ENCODE measurements at regions not wholly inside any gene's neighbourhood (a gene's known extent, or its start where the extent isn't known, plus 50 kb on each side); places are given as distances from the start of the nearest gene placed in this dataset.

DNA sequence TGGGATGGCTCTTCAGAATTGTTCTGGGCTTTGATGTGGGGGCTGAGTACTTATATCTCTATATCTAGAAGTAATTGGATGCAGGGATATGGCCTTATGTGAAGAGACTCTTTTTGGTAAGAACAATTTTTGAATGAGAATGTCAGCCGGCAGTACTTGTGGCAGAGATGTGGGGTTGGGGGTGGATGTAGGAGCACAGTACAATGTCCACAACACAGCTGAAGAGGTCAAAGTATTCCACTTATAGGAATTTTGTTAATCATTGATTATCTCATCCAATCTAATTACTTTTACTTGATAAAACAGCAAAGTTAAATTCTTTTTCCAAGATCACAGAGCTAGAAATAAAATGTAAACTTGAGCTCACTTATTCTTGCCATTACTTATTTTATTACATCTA is 391.4 kb downstream of the TEX13C start:
- Mint-ChIP-seq H3K4me1 (no peaks in the 10 kb centered on the region), H3K27me3 (ENCODE audit: low read depth) (no peaks in the 10 kb centered on the region), H3K9me3 (no peaks in the 10 kb centered on the region), H3K36me3 (ENCODE audit: low read depth) (no peaks in the 10 kb centered on the region), H3K4me3 (no peak overlapping the region), H3K27ac (peak overlapping the region in 1 of 3 experiments; percentile 82)
- TF ChIP-seq, protein P1, sequence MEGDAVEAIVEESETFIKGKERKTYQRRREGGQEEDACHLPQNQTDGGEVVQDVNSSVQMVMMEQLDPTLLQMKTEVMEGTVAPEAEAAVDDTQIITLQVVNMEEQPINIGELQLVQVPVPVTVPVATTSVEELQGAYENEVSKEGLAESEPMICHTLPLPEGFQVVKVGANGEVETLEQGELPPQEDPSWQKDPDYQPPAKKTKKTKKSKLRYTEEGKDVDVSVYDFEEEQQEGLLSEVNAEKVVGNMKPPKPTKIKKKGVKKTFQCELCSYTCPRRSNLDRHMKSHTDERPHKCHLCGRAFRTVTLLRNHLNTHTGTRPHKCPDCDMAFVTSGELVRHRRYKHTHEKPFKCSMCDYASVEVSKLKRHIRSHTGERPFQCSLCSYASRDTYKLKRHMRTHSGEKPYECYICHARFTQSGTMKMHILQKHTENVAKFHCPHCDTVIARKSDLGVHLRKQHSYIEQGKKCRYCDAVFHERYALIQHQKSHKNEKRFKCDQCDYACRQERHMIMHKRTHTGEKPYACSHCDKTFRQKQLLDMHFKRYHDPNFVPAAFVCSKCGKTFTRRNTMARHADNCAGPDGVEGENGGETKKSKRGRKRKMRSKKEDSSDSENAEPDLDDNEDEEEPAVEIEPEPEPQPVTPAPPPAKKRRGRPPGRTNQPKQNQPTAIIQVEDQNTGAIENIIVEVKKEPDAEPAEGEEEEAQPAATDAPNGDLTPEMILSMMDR (IDR thresholded peaks at IDR 0.05; ENCODE audit: unreplicated experiment in 3 of 3) = no peak

DNA sequence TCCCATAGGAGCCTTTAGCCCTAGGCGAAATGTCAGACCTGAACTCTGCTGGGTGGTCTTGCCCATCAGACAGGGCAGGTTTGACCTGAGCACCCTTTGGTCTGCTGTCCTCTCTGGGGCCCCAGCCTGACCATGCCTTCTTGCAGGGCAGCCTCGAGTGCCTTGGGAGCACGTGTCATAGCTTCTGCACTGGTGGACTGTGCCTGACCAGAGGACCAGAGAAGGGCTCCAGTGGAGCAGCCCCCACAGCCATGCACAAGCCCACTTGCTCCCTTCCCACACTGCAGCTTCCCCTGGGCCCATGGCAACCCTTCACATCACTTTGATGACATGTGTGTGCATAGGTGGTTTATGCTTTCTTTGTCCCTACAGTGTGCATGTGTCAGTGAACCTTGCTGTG is 394.0 kb downstream of the TEX13C start:
- H3K4me1 Mint-ChIP-seq = no peaks in the 10 kb centered on the region
- TF ChIP-seq, protein P1 (IDR thresholded peaks at IDR 0.05; ENCODE audit: unreplicated experiment in 3 of 3) = no peak
- H3K27me3 Mint-ChIP-seq (ENCODE audit: low read depth) = no peaks in the 10 kb centered on the region
- no peak overlapping the region for H3K27ac Mint-ChIP-seq
- H3K36me3 Mint-ChIP-seq (ENCODE audit: low read depth) = no peaks in the 10 kb centered on the region
- no peak overlapping the region for H3K4me3 Mint-ChIP-seq
- H3K9me3 Mint-ChIP-seq = no peaks in the 10 kb centered on the region

DNA sequence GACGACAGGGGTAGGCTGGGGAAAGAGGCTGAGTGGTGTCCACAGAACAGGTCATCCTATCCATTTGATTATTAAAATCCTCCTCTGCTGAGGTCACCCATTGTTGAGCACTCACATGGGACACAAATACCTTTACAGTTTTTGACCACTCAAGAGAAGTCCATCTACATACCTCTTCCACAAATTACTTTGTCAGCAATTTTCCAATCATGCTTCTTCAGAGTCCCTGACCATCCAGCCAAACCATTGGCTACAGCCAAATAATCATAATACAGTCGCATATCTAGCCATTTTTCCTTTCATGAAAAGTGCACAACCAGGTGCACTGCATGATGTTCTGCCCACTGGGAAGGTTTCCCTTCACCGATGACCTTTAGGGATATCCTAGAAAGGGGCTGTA is 407.4 kb downstream of the TEX13C start:
- no peaks in the 10 kb centered on the region for H3K27me3 Mint-ChIP-seq (ENCODE audit: low read depth)
- no peaks in the 10 kb centered on the region for H3K36me3 Mint-ChIP-seq (ENCODE audit: low read depth)
- TF ChIP-seq, protein P1 (IDR thresholded peaks at IDR 0.05; ENCODE audit: unreplicated experiment in 3 of 3) = no peak
- H3K9me3 Mint-ChIP-seq = peaks cover 4% of the 10 kb centered on the region
- no peak overlapping the region for H3K4me3 Mint-ChIP-seq
- no peak overlapping the region for H3K27ac Mint-ChIP-seq
- no peaks in the 10 kb centered on the region for H3K4me1 Mint-ChIP-seq

DNA sequence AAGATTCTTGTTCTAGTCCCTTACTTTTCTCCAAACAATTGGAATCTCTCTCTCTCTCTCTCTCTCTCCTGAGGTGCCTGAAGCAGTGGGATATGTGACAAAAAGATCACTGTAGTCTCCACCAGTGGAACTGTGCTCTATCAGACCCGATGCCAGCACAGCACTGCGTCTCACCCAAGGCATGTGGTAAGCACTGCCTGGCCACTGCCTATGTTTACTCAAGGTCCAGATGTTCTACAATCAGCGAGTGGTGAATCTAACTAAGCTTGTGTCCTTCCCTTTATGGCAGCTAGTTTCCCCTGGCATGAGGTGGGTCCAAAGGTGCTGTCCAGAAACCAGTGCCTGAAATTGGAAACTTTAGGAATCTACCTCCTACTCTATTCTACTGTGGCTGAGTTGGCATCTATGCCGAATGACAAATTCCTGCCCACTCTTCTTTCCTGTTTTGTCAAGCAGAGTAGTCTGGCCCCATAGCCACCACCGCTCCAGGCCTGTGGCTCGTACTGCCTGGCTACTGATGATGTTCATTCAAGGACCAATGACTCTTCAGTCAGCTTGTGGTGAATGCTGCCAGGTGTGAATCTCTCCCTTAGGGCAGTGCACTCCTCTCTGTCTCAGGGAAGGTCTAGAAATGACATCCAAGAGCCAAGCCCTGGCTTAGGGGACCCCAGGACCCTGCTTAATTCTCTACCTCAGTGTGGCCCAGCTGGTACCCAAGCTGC is 416.5 kb downstream of the TEX13C start:
- Mint-ChIP-seq H3K4me1 (no peaks in the 10 kb centered on the region), H3K27me3 (ENCODE audit: low read depth) (no peaks in the 10 kb centered on the region)

DNA sequence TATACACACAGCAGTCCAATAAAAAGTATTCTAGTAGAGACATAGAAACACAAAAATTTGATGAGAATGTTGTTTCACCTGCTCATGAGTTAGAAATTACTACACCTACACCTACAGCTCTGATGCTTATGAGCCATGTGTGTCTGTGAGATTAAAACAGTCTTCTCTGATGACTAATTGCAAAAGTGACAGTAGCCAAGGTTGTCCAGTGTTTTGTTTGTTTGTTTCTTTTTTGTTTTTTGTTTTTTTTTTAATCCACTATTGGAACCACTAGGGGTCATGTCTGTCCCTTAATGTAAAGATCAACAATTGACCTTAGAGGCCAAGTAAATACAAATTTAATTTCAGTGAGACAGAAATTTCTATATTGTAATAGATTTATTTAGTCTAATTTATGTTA is 423.1 kb downstream of the TEX13C start:
- Mint-ChIP-seq H3K27ac (no peak overlapping the region), H3K4me1 (no peaks in the 10 kb centered on the region), H3K4me3 (no peak overlapping the region), H3K9me3 (no peaks in the 10 kb centered on the region), H3K36me3 (ENCODE audit: low read depth) (no peaks in the 10 kb centered on the region), H3K27me3 (ENCODE audit: low read depth) (no peaks in the 10 kb centered on the region)
- TF ChIP-seq, protein P1 (IDR thresholded peaks at IDR 0.05; ENCODE audit: unreplicated experiment in 3 of 3) = no peak

More for the DNA sequence above, 416.5 kb downstream of the TEX13C start:
- no peaks in the 10 kb centered on the region for H3K36me3 Mint-ChIP-seq (ENCODE audit: low read depth)
- peaks cover 5% of the 10 kb centered on the region for H3K9me3 Mint-ChIP-seq
- TF ChIP-seq, protein P1 (IDR thresholded peaks at IDR 0.05; ENCODE audit: unreplicated experiment in 3 of 3) = no peak
- no peak overlapping the region for H3K27ac Mint-ChIP-seq
- no peak overlapping the region for H3K4me3 Mint-ChIP-seq

DNA sequence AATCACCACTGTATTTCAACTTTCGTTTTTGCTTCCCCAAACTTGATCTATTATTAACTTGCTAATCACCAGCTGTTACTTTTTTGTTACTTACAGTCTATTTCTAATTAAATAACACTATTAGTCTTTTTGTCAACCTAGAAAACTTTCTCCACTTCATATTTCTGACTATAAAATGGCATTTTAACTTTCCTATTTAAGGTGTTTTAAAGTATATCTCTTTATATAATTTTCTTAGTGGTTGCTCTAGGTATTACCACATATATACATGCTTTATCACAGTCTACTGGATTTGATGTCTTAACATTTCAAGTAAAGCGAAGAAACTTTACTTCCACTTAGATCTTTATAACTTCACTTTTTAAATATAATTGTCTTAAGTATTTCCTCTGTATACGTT is 421.2 kb downstream of the DCAF12L2 start:
- no peak overlapping the region for H3K27ac Mint-ChIP-seq
- H3K9me3 Mint-ChIP-seq = no peaks in the 10 kb centered on the region
- H3K4me3 Mint-ChIP-seq = no peak overlapping the region
- H3K36me3 Mint-ChIP-seq (ENCODE audit: low read depth) = no peaks in the 10 kb centered on the region
- no peaks in the 10 kb centered on the region for H3K27me3 Mint-ChIP-seq (ENCODE audit: low read depth)
- TF ChIP-seq, protein P1 (IDR thresholded peaks at IDR 0.05; ENCODE audit: unreplicated experiment in 3 of 3) = no peak
- no peaks in the 10 kb centered on the region for H3K4me1 Mint-ChIP-seq
